GM12878 (cell line): ENCODE measurements at regions not wholly inside any gene's neighbourhood (a gene's known extent, or its start where the extent isn't known, plus 50 kb on each side); places are given as distances from the start of the nearest gene placed in this dataset.
"Not testable (repeated sequence)": the region's sequence is repeated elsewhere in the genome, so short reads cannot be mapped to it uniquely, and the experiment has no call there.

Source experiments
- E2F4 ChIP-seq: IDR thresholded peaks from 2 replicates; pipeline ENCODE4 v1.6.1; 2012; ENCODE audit warnings: low read depth, low read length, improper control_type of control experiment
- HCFC1 ChIP-seq: fragments of 150-350 bp; IDR thresholded peaks from 2 replicates; pipeline ENCODE4 v1.6.1; 2014; ENCODE audit warnings: low read length
- MAX ChIP-seq: IDR thresholded peaks from 2 replicates; pipeline ENCODE4 v1.6.1; 2012; ENCODE audit warnings: low read depth, low read length, improper control_type of control experiment
- MXI1 ChIP-seq: fragments of 150-350 bp; IDR thresholded peaks from 2 replicates; pipeline ENCODE4 v1.6.1; 2011; ENCODE audit warnings: low read depth, mild to moderate bottlenecking, inconsistent platforms, low read length, improper control_type of control experiment
- RAD21 ChIP-seq: IDR thresholded peaks from 2 replicates; pipeline ENCODE4 v1.6.1; 2011; ENCODE audit warnings: mild to moderate bottlenecking, low read depth, low read length, moderate library complexity; ENCODE audit not compliant: insufficient read depth
- SPI1 ChIP-seq: IDR thresholded peaks from 2 replicates; pipeline ENCODE4 v1.6.1; 2011; ENCODE audit warnings: low read depth, mild to moderate bottlenecking, low read length, moderate library complexity, borderline replicate concordance; ENCODE audit not compliant: insufficient read depth
- TAF1 ChIP-seq: IDR thresholded peaks from 2 replicates; pipeline ENCODE4 v1.6.1; 2011; ENCODE audit warnings: mild to moderate bottlenecking, low read depth, low read length, borderline replicate concordance
- TCF7 ChIP-seq: IDR thresholded peaks from 2 replicates; pipeline ENCODE4 v1.6.1; 2014; ENCODE audit warnings: antibody characterized with exemption, borderline replicate concordance
- ZNF24 ChIP-seq: fragments of 450-650 bp; IDR thresholded peaks from 2 replicates; pipeline ENCODE4 v1.6.1; 2017; ENCODE audit warnings: antibody characterized with exemption, mild to moderate bottlenecking
- TF ChIP-seq, protein P1 (sequence below), 3 experiments: IDR thresholded peaks in 2 of 3; conservative IDR thresholded peaks in 1 of 3; 2 replicates each; pipeline ENCODE4 v1.5.1; 2011; ENCODE audit warnings: low read depth in 3 of 3, low read length in 3 of 3, mild to moderate bottlenecking in 3 of 3, control low read depth in 2 of 3, moderate library complexity in 2 of 3, inconsistent platforms in 1 of 3, mixed read lengths in 1 of 3; ENCODE audit not compliant: control insufficient read depth in 2 of 3, insufficient read depth in 1 of 3; ENCODE audit errors: extremely low read depth in 1 of 3

DNA sequence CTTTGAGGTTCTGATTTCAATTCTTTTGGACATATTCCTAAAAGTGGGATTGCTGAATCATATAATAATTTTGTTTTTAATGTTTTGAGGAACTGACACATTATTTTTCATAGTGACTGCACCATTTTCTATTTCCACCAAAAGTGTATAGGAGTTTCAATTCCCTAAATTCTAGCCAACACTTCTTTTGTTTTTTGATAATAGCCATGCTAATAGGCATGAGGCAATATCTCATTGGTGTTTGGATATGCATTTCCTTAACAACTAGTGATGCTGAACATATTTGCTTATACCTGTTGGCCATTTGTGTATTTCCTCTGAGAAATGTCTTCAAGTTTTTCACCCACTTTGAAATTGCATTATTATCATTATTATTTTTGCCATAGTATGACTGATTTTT lies 186.4 kb upstream of the POTEB3 start:
- TF ChIP-seq MAX, ZNF24, SPI1, TCF7, TAF1, HCFC1, MXI1, E2F4, RAD21: not testable (repeated sequence)
- TF ChIP-seq, protein P1, sequence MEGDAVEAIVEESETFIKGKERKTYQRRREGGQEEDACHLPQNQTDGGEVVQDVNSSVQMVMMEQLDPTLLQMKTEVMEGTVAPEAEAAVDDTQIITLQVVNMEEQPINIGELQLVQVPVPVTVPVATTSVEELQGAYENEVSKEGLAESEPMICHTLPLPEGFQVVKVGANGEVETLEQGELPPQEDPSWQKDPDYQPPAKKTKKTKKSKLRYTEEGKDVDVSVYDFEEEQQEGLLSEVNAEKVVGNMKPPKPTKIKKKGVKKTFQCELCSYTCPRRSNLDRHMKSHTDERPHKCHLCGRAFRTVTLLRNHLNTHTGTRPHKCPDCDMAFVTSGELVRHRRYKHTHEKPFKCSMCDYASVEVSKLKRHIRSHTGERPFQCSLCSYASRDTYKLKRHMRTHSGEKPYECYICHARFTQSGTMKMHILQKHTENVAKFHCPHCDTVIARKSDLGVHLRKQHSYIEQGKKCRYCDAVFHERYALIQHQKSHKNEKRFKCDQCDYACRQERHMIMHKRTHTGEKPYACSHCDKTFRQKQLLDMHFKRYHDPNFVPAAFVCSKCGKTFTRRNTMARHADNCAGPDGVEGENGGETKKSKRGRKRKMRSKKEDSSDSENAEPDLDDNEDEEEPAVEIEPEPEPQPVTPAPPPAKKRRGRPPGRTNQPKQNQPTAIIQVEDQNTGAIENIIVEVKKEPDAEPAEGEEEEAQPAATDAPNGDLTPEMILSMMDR (IDR thresholded peaks at IDR 0.05 in 2 of 3, conservative IDR thresholded peaks at IDR 0.05 in 1 of 3; ENCODE audit: control insufficient read depth in 2 of 3, extremely low read depth in 1 of 3, insufficient read depth in 1 of 3, low read depth in 3 of 3, low read length in 3 of 3): not testable (repeated sequence)
